PFSK-1 (cell line): ENCODE measurements at regions not wholly inside any gene's neighbourhood (a gene's known extent, or its start where the extent isn't known, plus 50 kb on each side); places are given as distances from the start of the nearest gene placed in this dataset.

Experiments
- FOXP2 ChIP-seq: optimal IDR thresholded peaks from 2 replicates; pipeline ENCODE3; 2011; ENCODE audit warnings: borderline replicate concordance, control low read depth, inconsistent platforms; ENCODE audit not compliant: insufficient read depth; ENCODE audit errors: extremely low read length, extremely low read depth
- POLR2AphosphoS5 ChIP-seq: IDR thresholded peaks from 2 replicates; pipeline ENCODE4 v1.6.1; 2012; ENCODE audit warnings: low read depth, mild to moderate bottlenecking, control low read depth, low read length, moderate library complexity
- SIN3A ChIP-seq: IDR thresholded peaks from 2 replicates; pipeline ENCODE4 v1.6.1; 2012; ENCODE audit warnings: mild to moderate bottlenecking, low read length, moderate library complexity, borderline replicate concordance; ENCODE audit not compliant: insufficient read depth
- TAF1 ChIP-seq: IDR thresholded peaks from 2 replicates; pipeline ENCODE4 v1.6.1; 2012; ENCODE audit warnings: low read length, control low read depth, borderline replicate concordance; ENCODE audit not compliant: insufficient read depth
- TF ChIP-seq, protein P1 (sequence below), 2 experiments: IDR thresholded peaks; 2 replicates each; pipeline versions ENCODE4 v1.6.1 to v1.8.0; 2011 to 2012; ENCODE audit warnings: low read depth in 2 of 2, low read length in 2 of 2, control low read depth in 1 of 2, inconsistent platforms in 1 of 2, mild to moderate bottlenecking in 1 of 2, moderate library complexity in 1 of 2; ENCODE audit not compliant: insufficient read depth in 1 of 2

GRCh38 chr2:166614029-166614428 lies 120.0 kb upstream of the SCN7A start:
- TF ChIP-seq TAF1 (no peak), POLR2AphosphoS5 (no peak), SIN3A (no peak)

GRCh38 chr2:166613226-166613625 lies 119.2 kb upstream of the SCN7A start:
- TF ChIP-seq TAF1: no peak
- no peak for TF ChIP-seq POLR2AphosphoS5
- TF ChIP-seq, protein P1, sequence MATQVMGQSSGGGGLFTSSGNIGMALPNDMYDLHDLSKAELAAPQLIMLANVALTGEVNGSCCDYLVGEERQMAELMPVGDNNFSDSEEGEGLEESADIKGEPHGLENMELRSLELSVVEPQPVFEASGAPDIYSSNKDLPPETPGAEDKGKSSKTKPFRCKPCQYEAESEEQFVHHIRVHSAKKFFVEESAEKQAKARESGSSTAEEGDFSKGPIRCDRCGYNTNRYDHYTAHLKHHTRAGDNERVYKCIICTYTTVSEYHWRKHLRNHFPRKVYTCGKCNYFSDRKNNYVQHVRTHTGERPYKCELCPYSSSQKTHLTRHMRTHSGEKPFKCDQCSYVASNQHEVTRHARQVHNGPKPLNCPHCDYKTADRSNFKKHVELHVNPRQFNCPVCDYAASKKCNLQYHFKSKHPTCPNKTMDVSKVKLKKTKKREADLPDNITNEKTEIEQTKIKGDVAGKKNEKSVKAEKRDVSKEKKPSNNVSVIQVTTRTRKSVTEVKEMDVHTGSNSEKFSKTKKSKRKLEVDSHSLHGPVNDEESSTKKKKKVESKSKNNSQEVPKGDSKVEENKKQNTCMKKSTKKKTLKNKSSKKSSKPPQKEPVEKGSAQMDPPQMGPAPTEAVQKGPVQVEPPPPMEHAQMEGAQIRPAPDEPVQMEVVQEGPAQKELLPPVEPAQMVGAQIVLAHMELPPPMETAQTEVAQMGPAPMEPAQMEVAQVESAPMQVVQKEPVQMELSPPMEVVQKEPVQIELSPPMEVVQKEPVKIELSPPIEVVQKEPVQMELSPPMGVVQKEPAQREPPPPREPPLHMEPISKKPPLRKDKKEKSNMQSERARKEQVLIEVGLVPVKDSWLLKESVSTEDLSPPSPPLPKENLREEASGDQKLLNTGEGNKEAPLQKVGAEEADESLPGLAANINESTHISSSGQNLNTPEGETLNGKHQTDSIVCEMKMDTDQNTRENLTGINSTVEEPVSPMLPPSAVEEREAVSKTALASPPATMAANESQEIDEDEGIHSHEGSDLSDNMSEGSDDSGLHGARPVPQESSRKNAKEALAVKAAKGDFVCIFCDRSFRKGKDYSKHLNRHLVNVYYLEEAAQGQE (IDR thresholded peaks at IDR 0.05; ENCODE audit: insufficient read depth in 1 of 2, low read depth in 2 of 2, low read length in 2 of 2): no peak
- no peak for TF ChIP-seq SIN3A
- no peak for TF ChIP-seq FOXP2

GRCh38 chr2:166612214-166612613 lies 118.2 kb upstream of the SCN7A start:
- no peak for TF ChIP-seq SIN3A
- no peak for TF ChIP-seq TAF1
- TF ChIP-seq POLR2AphosphoS5: no peak
- no peak for TF ChIP-seq FOXP2
- TF ChIP-seq, protein P1 (IDR thresholded peaks at IDR 0.05; ENCODE audit: insufficient read depth in 1 of 2, low read depth in 2 of 2, low read length in 2 of 2): no peak

DNA sequence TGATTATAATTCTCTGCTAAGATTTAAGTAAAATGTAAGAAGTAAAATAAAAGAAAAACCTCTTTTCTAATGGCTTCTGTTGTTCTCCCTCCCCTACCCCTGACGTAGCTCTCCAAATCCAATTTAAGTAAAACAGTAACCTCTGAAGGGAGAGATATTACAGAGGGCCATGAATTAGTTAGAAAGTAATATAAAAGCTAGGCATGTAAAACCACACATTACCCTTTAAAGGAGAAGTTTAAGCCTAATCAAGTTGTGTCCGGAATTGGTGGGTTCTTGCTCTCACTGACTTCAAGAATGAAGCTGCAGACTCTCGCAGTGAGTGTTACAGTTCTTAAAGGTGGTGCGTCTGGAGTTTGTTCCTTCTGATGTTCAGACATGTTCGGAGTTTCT lies 116.9 kb upstream of the SCN7A start:
- TF ChIP-seq FOXP2 (no peak), TAF1 (no peak), POLR2AphosphoS5 (no peak), SIN3A (no peak)
- TF ChIP-seq, protein P1 (IDR thresholded peaks at IDR 0.05; ENCODE audit: insufficient read depth in 1 of 2, low read depth in 2 of 2, low read length in 2 of 2): no peak

DNA sequence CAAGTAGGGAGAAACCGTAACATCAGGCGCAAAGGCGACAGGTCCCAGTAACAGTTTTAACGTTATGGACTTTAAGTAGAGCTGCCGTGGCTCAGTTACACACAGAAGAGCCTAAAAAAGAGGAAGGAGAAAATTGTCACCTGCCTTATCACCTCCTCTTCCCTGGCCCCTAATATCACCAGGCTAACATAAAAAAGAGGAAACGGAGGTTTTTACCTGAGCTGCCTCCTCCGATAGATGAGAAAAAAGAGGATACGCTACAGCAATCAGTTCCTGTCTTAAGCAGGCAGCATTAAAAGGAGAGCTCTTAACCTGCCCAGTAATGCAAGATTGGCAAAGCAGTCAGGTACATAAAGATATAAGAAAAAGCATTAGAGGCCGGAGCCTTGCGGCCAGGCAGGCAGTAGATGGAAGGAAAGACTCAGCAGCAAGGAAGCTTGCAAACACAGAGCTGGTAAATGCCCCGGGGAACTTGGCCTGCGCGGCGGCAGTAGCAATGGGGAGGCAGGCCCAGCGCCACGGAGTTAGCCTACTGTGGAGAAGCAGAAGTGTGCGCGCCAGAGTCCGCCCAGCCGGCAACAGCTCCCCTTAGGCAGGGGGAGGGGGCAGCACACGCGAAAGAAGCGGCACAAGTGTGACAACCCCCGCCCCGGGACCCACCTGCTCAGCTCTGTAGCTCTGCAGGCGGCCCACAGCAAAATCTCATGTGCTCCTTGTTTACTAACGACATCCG lies 116.3 kb upstream of the SCN7A start:
- TF ChIP-seq, protein P1 (IDR thresholded peaks at IDR 0.05; ENCODE audit: insufficient read depth in 1 of 2, low read depth in 2 of 2, low read length in 2 of 2): no peak
